ENCODE measurements at regions not wholly inside any gene's neighbourhood (a gene's known extent, or its start where the extent isn't known, plus 50 kb on each side); places are given as distances from the start of the nearest gene placed in this dataset.
A peak's percentile ranks its signal among the peaks of the same experiment; 100 is the strongest.

DNA sequence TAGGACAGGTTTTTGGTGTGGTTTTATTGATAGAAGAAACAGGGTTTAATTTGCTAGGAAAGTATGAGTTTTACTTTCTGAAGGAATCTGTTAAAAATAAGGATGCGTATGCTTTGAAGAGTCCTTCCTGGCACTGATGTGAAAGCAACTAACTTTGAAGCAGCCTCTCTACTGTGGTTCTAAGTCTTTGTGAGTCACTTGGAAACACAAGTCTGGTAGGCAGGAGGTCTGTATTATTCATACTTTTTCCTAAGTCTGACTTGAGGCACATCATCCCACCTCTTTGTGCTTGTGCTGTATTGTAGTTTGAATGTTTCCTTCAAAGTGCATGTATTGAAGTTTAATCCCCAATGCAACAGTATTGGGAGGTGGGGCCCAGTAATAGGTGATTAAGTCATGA lies 129.0 kb downstream of the TAF11L14 start:
- no peak for DNase-seq

GRCh38 chr5:17766031-17766430 lies 131.8 kb downstream of the TAF11L14 start:
- no peak for DNase-seq

- no peak for DNase-seq
Observed at GRCh38 chr5:17769277-17769676, 135.0 kb downstream of the TAF11L14 start.

GRCh38 chr5:17772232-17772631 lies 138.0 kb downstream of the TAF11L14 start:
- DNase-seq = no peak

DNA sequence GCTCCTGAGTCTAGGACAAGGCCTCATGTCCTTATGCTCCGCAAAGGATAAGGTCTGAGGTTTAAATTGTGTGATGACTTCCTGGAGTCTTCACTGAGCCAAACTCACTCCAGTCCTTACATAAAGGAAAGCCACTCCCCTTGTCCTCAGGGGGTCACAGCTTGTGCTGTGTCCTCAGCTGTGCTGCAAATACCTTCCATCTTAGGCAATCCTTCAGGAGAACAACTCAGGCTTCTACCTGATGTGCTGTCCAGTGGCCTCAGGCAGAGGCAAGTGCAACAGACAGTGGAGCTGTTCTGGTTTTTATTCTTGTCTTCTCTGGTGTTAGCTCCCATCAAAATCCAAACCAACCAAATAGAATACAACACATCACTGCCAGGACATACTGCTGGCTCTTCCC lies 151.5 kb downstream of the TAF11L14 start:
- no peak for DNase-seq

DNA sequence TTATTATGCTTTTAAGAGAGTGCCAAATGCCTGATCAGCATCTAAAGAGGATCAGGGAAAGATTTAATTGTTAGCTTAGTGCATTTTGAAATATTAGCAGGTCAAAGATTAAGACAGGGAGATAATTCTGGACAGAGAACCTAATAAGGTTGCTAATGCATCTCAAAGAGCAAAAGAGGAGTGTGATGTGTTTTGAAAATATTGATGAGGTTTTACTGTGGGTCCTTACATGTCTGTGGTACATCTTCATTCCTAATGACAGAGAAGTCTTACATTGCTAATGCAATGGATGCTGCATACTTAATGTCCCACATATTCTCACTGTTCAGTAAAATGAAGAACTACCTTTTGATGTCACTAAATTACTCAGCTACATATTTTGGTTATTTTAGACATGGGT lies 154.1 kb downstream of the TAF11L14 start:
- no peak for DNase-seq

GRCh38 chr5:17794201-17794600 lies 159.9 kb downstream of the TAF11L14 start:
- no peak for DNase-seq

DNA sequence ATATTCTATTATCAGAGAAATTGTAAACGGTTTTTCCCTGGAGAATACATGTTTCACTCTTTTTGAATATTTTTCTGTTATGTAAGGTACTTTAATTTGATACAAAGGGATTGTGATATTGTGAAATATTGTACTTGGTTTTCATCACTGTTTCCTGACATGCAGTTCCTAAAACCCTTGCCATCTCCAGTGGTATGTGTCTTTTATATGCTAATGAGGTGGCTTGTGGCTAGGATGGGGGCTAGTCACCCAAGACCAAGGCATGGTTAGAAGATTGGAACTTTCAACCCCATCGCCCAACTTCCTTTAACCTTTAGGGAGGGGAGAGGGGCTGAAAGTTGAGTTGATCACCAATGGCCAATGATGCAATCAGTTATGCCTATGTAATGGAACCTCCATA lies 160.6 kb downstream of the TAF11L14 start:
- DNase-seq = no peak

- no peak for DNase-seq
Observed at GRCh38 chr5:17796142-17796541, 161.9 kb downstream of the TAF11L14 start.

GRCh38 chr5:17796757-17797396 lies 162.6 kb downstream of the TAF11L14 start:
- DNase-seq = no peak

GRCh38 chr5:17799521-17799920 lies 165.3 kb downstream of the TAF11L14 start:
- no peak for DNase-seq

- no peak for DNase-seq
Observed at GRCh38 chr5:17801595-17801994, 167.3 kb downstream of the TAF11L14 start.

DNA sequence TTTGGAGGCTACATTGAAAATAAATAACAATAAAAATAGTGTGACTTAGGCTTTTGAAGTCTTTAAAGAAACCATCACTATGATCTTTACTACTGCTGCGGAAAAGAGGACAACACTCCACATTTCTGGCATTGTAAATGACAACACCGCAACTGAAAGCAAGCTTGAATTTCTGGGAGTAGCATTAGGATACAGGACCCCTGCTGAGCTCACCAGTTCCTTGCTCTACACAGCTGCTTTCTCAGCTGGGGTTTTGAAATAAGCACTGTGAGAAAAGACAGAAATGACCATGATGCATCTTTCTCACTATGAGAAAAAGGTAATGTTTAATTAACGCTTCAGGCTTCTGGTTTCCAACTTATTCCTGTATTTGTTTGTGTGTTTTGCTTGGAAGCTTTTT lies 168.0 kb downstream of the TAF11L14 start:
- peak in 1 of 2 experiments; percentile 29 for DNase-seq

GRCh38 chr5:17803971-17804370 lies 169.7 kb downstream of the TAF11L14 start:
- DNase-seq = no peak

- DNase-seq = no peak
Observed at GRCh38 chr5:17805227-17805825, 171.1 kb downstream of the TAF11L14 start.

GRCh38 chr5:17806818-17807468 lies 172.7 kb downstream of the TAF11L14 start:
- peak in 1 of 2 experiments; percentile 55 for DNase-seq

- peak in 1 of 2 experiments; percentile 81 for DNase-seq
Observed at GRCh38 chr5:17808566-17808965, 174.3 kb downstream of the TAF11L14 start.

- DNase-seq = no peak
Observed at GRCh38 chr5:17810734-17811133, 176.5 kb downstream of the TAF11L14 start.

DNA sequence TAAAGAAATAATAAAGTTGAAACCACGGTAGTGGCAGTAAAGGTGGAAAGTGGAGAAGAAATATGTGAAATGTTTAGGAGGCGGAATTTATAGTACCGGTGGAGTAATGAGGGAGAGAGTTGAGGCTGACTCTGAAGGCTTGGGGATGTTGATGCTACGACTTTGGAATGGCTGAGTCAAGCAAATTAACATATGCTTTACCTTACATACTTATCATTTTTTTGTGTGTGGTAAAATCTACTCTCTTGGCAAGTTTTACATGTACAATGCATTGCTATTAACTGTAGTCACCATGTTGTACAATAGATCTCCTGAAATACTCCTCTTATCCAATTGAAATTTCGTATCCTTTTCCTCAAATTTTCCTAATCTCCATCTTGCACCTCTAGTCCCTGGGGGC lies 179.0 kb downstream of the TAF11L14 start:
- DNase-seq = no peak

DNA sequence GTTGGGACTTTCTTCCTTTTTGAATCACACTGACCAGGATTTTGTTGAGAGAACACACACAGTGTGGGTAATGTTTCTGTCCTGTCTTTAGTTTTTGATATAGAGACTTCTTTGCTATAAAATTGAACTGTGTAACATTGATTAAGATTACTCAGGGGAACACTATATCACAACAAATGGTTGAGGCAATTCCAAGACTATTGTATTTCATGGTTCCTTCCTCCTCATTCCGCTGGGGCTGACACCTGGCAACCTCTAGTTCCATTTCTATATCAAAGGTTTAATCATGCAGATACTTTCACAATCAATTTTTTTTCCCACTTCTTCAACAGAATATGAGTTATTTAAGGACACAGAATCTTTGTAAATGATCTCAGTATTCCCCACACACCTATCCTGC lies 182.2 kb downstream of the TAF11L14 start:
- no peak for DNase-seq

DNA sequence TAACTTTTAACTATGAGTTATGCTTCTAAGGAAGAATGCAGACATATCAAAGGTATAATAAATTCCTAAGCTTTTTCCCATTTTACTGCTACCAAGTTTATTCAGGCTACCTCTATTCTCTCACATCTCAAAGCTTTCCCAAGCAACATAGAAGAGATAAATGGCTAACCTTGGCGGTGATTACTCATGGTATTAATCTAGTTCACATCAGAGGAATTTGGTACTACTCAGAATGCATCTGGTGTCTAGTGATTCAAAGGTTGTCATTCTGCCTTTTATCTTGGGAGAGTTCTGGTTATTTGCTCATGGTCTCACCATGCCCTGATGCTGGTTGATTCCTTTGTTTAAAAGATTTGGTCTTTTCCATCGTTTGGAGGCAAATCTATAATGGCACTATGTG lies 182.7 kb downstream of the TAF11L14 start:
- DNase-seq = no peak

DNA sequence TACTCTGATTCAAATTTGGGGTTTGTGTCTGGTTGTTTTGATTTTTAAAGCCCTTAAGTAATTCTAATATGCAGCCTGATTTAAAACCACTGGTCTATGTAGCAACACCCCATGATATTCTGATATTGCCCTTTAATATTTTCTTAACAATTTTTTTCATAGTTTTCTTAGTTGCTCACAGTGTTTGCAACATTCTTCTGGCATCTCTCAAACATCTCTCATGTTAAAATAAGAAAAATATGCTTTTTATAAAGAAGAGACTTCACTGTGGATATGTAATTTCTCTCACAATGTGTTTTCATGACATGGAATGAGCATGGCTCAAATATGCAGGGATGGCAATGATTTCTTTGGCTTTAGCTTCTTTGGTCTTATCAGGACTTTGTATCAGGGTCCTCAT lies 183.7 kb downstream of the TAF11L14 start:
- no peak for DNase-seq

GRCh38 chr5:17819783-17820182 lies 185.5 kb downstream of the TAF11L14 start:
- no peak for DNase-seq

GRCh38 chr5:17828681-17829080 lies 194.4 kb downstream of the TAF11L14 start:
- no peak for DNase-seq
